Vagina (tissue), 2 donors: ENCODE measurements at regions not wholly inside any gene's neighbourhood (a gene's known extent, or its start where the extent isn't known, plus 50 kb on each side); places are given as distances from the start of the nearest gene placed in this dataset.

Experiments
- CTCF ChIP-seq, 3 experiments: fragments of 450-650 bp in 2 of 3; fragments of 200-600 bp in 1 of 3; sonication (generic) in 1 of 3; IDR thresholded peaks; one replicate each; pipeline ENCODE4 v1.5.1; 2017 to 2019; ENCODE audit warnings: antibody characterized with exemption in 3 of 3, mild to moderate bottlenecking in 2 of 3, moderate library complexity in 2 of 3
- POLR2A ChIP-seq, 2 donors: fragments of 450-650 bp; IDR thresholded peaks; one replicate each; pipeline ENCODE4 v1.6.1; 2017; ENCODE audit warnings: antibody characterized with exemption in 2 of 2, mild to moderate bottlenecking in 2 of 2, moderate library complexity in 2 of 2
- POLR2AphosphoS5 ChIP-seq, 2 donors: sonication (generic); formaldehyde crosslinking; IDR thresholded peaks; one replicate each; pipeline ENCODE4 v1.9.0; 2017; ENCODE audit warnings: antibody characterized with exemption in 2 of 2, mild to moderate bottlenecking in 2 of 2, low read depth in 1 of 2; ENCODE audit not compliant: insufficient read depth in 1 of 2

GRCh38 chr17:79496422-79497005 is 114.3 kb downstream of the RBFOX3 start:
- no peak for TF ChIP-seq CTCF (IDR thresholded peaks at IDR 0.05)
- TF ChIP-seq POLR2A (IDR thresholded peaks at IDR 0.05) = no peak
- no peak for TF ChIP-seq POLR2AphosphoS5 (IDR thresholded peaks at IDR 0.05; ENCODE audit: insufficient read depth in 1 of 2, low read depth in 1 of 2)
